H1 (cell line): ENCODE measurements at regions not wholly inside any gene's neighbourhood (a gene's known extent, or its start where the extent isn't known, plus 50 kb on each side); places are given as distances from the start of the nearest gene placed in this dataset.

Experiments
- KDM5A ChIP-seq: fragments of 200-600 bp; IDR thresholded peaks from 2 replicates; pipeline ENCODE4 v1.7.1; 2012; ENCODE audit warnings: mild to moderate bottlenecking, low read length, inconsistent platforms, mixed read lengths
- POU5F1 ChIP-seq: IDR thresholded peaks from 2 replicates; pipeline ENCODE4 v1.6.1; 2011; ENCODE audit warnings: low read depth, mild to moderate bottlenecking, low read length, moderate library complexity
- RAD21 ChIP-seq, 2 experiments: IDR thresholded peaks in 1 of 2; conservative IDR thresholded peaks in 1 of 2; 2 replicates each; pipeline ENCODE4 v1.6.1; 2011; ENCODE audit warnings: low read depth in 2 of 2, low read length in 2 of 2, improper control_type of control experiment in 1 of 2, inconsistent platforms in 1 of 2, mild to moderate bottlenecking in 1 of 2, moderate library complexity in 1 of 2
- TAF7 ChIP-seq: optimal IDR thresholded peaks from 2 replicates; pipeline ENCODE3; 2011; ENCODE audit warnings: low read depth, mild to moderate bottlenecking, inconsistent platforms, low read length, moderate library complexity, borderline replicate concordance

DNA sequence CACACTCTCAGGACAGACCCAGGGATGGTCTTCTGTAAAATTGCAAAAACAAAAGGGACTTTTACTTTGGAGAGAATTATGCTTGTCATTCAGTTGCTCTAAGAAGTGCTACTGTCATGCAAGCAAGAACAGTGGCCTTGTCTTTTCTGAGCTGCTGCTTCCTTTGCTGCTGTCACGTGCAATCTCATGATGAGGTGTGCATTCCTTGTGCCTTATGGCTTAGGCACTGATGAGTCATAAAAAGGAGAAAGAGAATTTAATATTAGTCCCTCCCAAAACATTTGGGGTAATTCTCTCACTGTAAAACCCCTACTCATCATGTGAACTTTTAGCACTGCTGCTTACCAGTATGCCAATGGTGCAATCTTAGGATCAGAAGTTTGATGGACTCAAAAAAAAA, 2051.3 kb downstream of the TP53TG3F start (continued):
- no peak for TF ChIP-seq RAD21 (IDR thresholded peaks at IDR 0.05 in 1 of 2, conservative IDR thresholded peaks at IDR 0.05 in 1 of 2; ENCODE audit: low read depth in 2 of 2, low read length in 2 of 2)
- no peak for TF ChIP-seq TAF7
- no peak for TF ChIP-seq KDM5A
- no peak for TF ChIP-seq POU5F1
